22Rv1 (cell line): ENCODE measurements at regions not wholly inside any gene's neighbourhood (a gene's known extent, or its start where the extent isn't known, plus 50 kb on each side); places are given as distances from the start of the nearest gene placed in this dataset.

Experiments used
- CTCF ChIP-seq: fragments of 450-650 bp; IDR thresholded peaks from 2 replicates; pipeline ENCODE4 v1.5.1; 2017; ENCODE audit warnings: mild to moderate bottlenecking
- ZFX ChIP-seq: fragments of 450-650 bp; IDR thresholded peaks from 2 replicates; pipeline ENCODE4 v1.6.1; 2017; ENCODE audit warnings: antibody characterized with exemption, borderline replicate concordance

GRCh38 chr6:112622036-112622435 lies 274.9 kb downstream of the RFPL4B start:
- no peak for TF ChIP-seq CTCF
- no peak for TF ChIP-seq ZFX
